Effector memory CD8-positive, alpha-beta T cell (primary cell): ENCODE measurements at regions not wholly inside any gene's neighbourhood (a gene's known extent, or its start where the extent isn't known, plus 50 kb on each side); places are given as distances from the start of the nearest gene placed in this dataset.

ENCODE experiments used
- ATAC-seq: fragments of 150-1000 bp; cut with Tn5 transposase; replicated peaks from 2 replicates; pipeline ENCODE4 v1.10.0; 2021; ENCODE audit warnings: mild to moderate bottlenecking, moderate library complexity
- DNase-seq, 3 experiments: peaks; one replicate each; pipeline ENCODE4 v3.0.0; 2021
- H3K27ac Mint-ChIP-seq, 2 donors: one replicate each; pipeline ENCODE4 v1.8.0; 2022; ENCODE audit warnings: mild to moderate bottlenecking in 2 of 2, mixed read lengths in 2 of 2, moderate library complexity in 2 of 2
- H3K27me3 Mint-ChIP-seq, 2 donors: one replicate each; pipeline ENCODE4 v1.8.0; 2022; ENCODE audit warnings: mixed read lengths in 2 of 2
- H3K36me3 Mint-ChIP-seq: one replicate; pipeline ENCODE4 v1.8.0; 2022; ENCODE audit warnings: mild to moderate bottlenecking, moderate library complexity, mixed read lengths; ENCODE audit not compliant: insufficient read depth
- H3K4me1 Mint-ChIP-seq, 2 donors: one replicate each; pipeline ENCODE4 v1.8.0; 2022; ENCODE audit warnings: low read depth in 2 of 2, mixed read lengths in 2 of 2
- H3K4me3 Mint-ChIP-seq, 2 donors: one replicate each; pipeline ENCODE4 v1.8.0; 2022; ENCODE audit warnings: mild to moderate bottlenecking in 2 of 2, mixed read lengths in 2 of 2, moderate library complexity in 2 of 2
- H3K9me3 Mint-ChIP-seq, 2 donors: one replicate each; pipeline ENCODE4 v1.8.0; 2022; ENCODE audit warnings: mixed read lengths in 2 of 2

GRCh38 chr12:65517656-65518210, 239.2 kb downstream of the MSRB3 start:
- DNase-seq = no peak
- H3K27me3 Mint-ChIP-seq = peaks cover 0 to 8% of the 10 kb centered on the region in 2 donors
- no peak for ATAC-seq
- no peak overlapping the region for H3K4me3 Mint-ChIP-seq
- no peaks in the 10 kb centered on the region for H3K4me1 Mint-ChIP-seq
- no peaks in the 10 kb centered on the region for H3K36me3 Mint-ChIP-seq
- no peaks in the 10 kb centered on the region for H3K9me3 Mint-ChIP-seq
- H3K27ac Mint-ChIP-seq = no peak overlapping the region

- no peak overlapping the region for H3K4me3 Mint-ChIP-seq
- DNase-seq (no peak), ATAC-seq (no peak)
- H3K36me3 Mint-ChIP-seq = no peaks in the 10 kb centered on the region
- H3K4me1 Mint-ChIP-seq = no peaks in the 10 kb centered on the region
- no peaks in the 10 kb centered on the region for H3K9me3 Mint-ChIP-seq
- peaks cover 0 to 10% of the 10 kb centered on the region in 2 donors for H3K27me3 Mint-ChIP-seq
- H3K27ac Mint-ChIP-seq = no peak overlapping the region
Measured at GRCh38 chr12:65518771-65519170, 240.3 kb downstream of the MSRB3 start.

- no peak overlapping the region for H3K27ac Mint-ChIP-seq
- H3K36me3 Mint-ChIP-seq = no peaks in the 10 kb centered on the region
- H3K9me3 Mint-ChIP-seq = no peaks in the 10 kb centered on the region
- no peak for ATAC-seq
- no peak overlapping the region for H3K4me3 Mint-ChIP-seq
- H3K4me1 Mint-ChIP-seq = no peaks in the 10 kb centered on the region
- peaks cover 0 to 14% of the 10 kb centered on the region in 2 donors for H3K27me3 Mint-ChIP-seq
- DNase-seq = no peak
Measured at GRCh38 chr12:65520658-65521057, 242.2 kb downstream of the MSRB3 start.

- Mint-ChIP-seq H3K27ac (no peak overlapping the region), H3K36me3 (no peaks in the 10 kb centered on the region), H3K4me3 (no peak overlapping the region), H3K27me3 (peaks cover 0 to 14% of the 10 kb centered on the region in 2 donors), H3K4me1 (no peaks in the 10 kb centered on the region), H3K9me3 (peaks cover 0 to 3% of the 10 kb centered on the region in 2 donors)
- no peak for ATAC-seq
- DNase-seq = no peak
Measured at GRCh38 chr12:65522956-65523860, 244.7 kb downstream of the MSRB3 start.

- Mint-ChIP-seq H3K4me1 (no peaks in the 10 kb centered on the region), H3K4me3 (no peak overlapping the region), H3K27me3 (peaks cover 0 to 15% of the 10 kb centered on the region in 2 donors), H3K9me3 (peaks cover 0 to 3% of the 10 kb centered on the region in 2 donors), H3K36me3 (no peaks in the 10 kb centered on the region), H3K27ac (no peak overlapping the region)
- ATAC-seq = no peak
- no peak for DNase-seq
Measured at GRCh38 chr12:65524666-65525065, 246.2 kb downstream of the MSRB3 start.

GRCh38 chr12:65525491-65526141, 247.1 kb downstream of the MSRB3 start:
- H3K36me3 Mint-ChIP-seq = no peaks in the 10 kb centered on the region
- no peak overlapping the region for H3K27ac Mint-ChIP-seq
- ATAC-seq (no peak), DNase-seq (no peak)
- H3K4me3 Mint-ChIP-seq = no peak overlapping the region
- H3K27me3 Mint-ChIP-seq = peaks cover 0 to 19% of the 10 kb centered on the region in 2 donors
- H3K9me3 Mint-ChIP-seq = peaks cover 0 to 3% of the 10 kb centered on the region in 2 donors
- H3K4me1 Mint-ChIP-seq = no peaks in the 10 kb centered on the region

- Mint-ChIP-seq H3K27ac (no peak overlapping the region), H3K9me3 (peaks cover 0 to 3% of the 10 kb centered on the region in 2 donors), H3K4me3 (no peak overlapping the region)
Measured at GRCh38 chr12:65526311-65526710, 247.8 kb downstream of the MSRB3 start.

GRCh38 chr12:65528127-65528526, 249.6 kb downstream of the MSRB3 start:
- H3K9me3 Mint-ChIP-seq = peaks cover 0 to 3% of the 10 kb centered on the region in 2 donors

More at GRCh38 chr12:65526311-65526710, 247.8 kb downstream of the MSRB3 start:
- DNase-seq (no peak), ATAC-seq (no peak)
- Mint-ChIP-seq H3K36me3 (no peaks in the 10 kb centered on the region), H3K27me3 (peaks cover 0 to 13% of the 10 kb centered on the region in 2 donors), H3K4me1 (no peaks in the 10 kb centered on the region)

GRCh38 chr12:65529106-65529505, 250.6 kb downstream of the MSRB3 start:
- ATAC-seq (no peak), DNase-seq (no peak)
- no peak overlapping the region for H3K27ac Mint-ChIP-seq
- H3K4me1 Mint-ChIP-seq = no peaks in the 10 kb centered on the region
- peaks cover 0 to 14% of the 10 kb centered on the region in 2 donors for H3K27me3 Mint-ChIP-seq
- H3K9me3 Mint-ChIP-seq = peaks cover 0 to 3% of the 10 kb centered on the region in 2 donors
- no peaks in the 10 kb centered on the region for H3K36me3 Mint-ChIP-seq
- H3K4me3 Mint-ChIP-seq = no peak overlapping the region

More at GRCh38 chr12:65528127-65528526, 249.6 kb downstream of the MSRB3 start:
- DNase-seq (no peak), ATAC-seq (no peak)
- Mint-ChIP-seq H3K27me3 (peaks cover 0 to 14% of the 10 kb centered on the region in 2 donors), H3K4me1 (no peaks in the 10 kb centered on the region), H3K27ac (no peak overlapping the region), H3K36me3 (no peaks in the 10 kb centered on the region), H3K4me3 (no peak overlapping the region)

GRCh38 chr12:65529771-65530435, 251.4 kb downstream of the MSRB3 start:
- Mint-ChIP-seq H3K27ac (no peak overlapping the region), H3K9me3 (peaks cover 0 to 3% of the 10 kb centered on the region in 2 donors), H3K36me3 (no peaks in the 10 kb centered on the region), H3K4me3 (no peak overlapping the region), H3K27me3 (peaks cover 0 to 13% of the 10 kb centered on the region in 2 donors), H3K4me1 (no peaks in the 10 kb centered on the region)
- no peak for ATAC-seq
- DNase-seq = no peak

- H3K36me3 Mint-ChIP-seq = no peaks in the 10 kb centered on the region
- no peak for DNase-seq
Measured at GRCh38 chr12:65532162-65532561, 253.7 kb downstream of the MSRB3 start.

GRCh38 chr12:65532764-65533163, 254.3 kb downstream of the MSRB3 start:
- Mint-ChIP-seq H3K27me3 (peaks cover 8 to 19% of the 10 kb centered on the region in 2 donors), H3K4me1 (no peaks in the 10 kb centered on the region), H3K36me3 (no peaks in the 10 kb centered on the region), H3K4me3 (no peak overlapping the region), H3K27ac (no peak overlapping the region), H3K9me3 (peaks cover 2 to 6% of the 10 kb centered on the region in 2 donors)
- DNase-seq (no peak), ATAC-seq (no peak)

More at GRCh38 chr12:65532162-65532561, 253.7 kb downstream of the MSRB3 start:
- no peak for ATAC-seq
- Mint-ChIP-seq H3K27ac (no peak overlapping the region), H3K9me3 (peaks cover under 1 to 3% of the 10 kb centered on the region in 2 donors), H3K4me1 (no peaks in the 10 kb centered on the region), H3K27me3 (peaks cover 8 to 19% of the 10 kb centered on the region in 2 donors), H3K4me3 (no peak overlapping the region)
